CD8-positive, alpha-beta memory T cell (primary cell): ENCODE measurements at regions not wholly inside any gene's neighbourhood (a gene's known extent, or its start where the extent isn't known, plus 50 kb on each side); places are given as distances from the start of the nearest gene placed in this dataset.
"Not testable (repeated sequence)": the region's sequence is repeated elsewhere in the genome, so short reads cannot be mapped to it uniquely, and the experiment has no call there.

Source experiments
- CTCF ChIA-PET: fragments of 350-600 bp; sonication (Branson Sonifier 250); formaldehyde crosslinking; loops from one replicate; lab custom pipeline; 2021; ENCODE audit warnings: antibody characterized with exemption; lab: Charles Lee
- POLR2A ChIA-PET: fragments of 350-600 bp; sonication (Branson Sonifier 250); formaldehyde crosslinking; loops from one replicate; lab custom pipeline; 2021; ENCODE audit warnings: antibody characterized with exemption; lab: Charles Lee
- DNase-seq, 5 donors: peaks; one replicate each; pipeline versions ENCODE4 v3.0.0 to v3.0.0-alpha.2; 2020 to 2022; ENCODE audit warnings: mixed read lengths in 1 of 5
- H3K27ac ChIP-seq: one replicate; pipeline ENCODE4 v1.7.0; 2013; ENCODE audit warnings: low read depth, mild to moderate bottlenecking, low read length, moderate library complexity
- H3K27me3 ChIP-seq: 2 replicates; pipeline ENCODE4 v1.7.0; 2013; ENCODE audit warnings: low read length, mild to moderate bottlenecking; ENCODE audit not compliant: insufficient read depth, poor library complexity, severe bottlenecking
- H3K36me3 ChIP-seq: 2 replicates; pipeline ENCODE4 v1.7.0; 2013; ENCODE audit warnings: mild to moderate bottlenecking, low read length, moderate library complexity; ENCODE audit not compliant: insufficient read depth
- H3K4me1 ChIP-seq: 2 replicates; pipeline ENCODE4 v1.7.0; 2013; ENCODE audit warnings: mild to moderate bottlenecking, low read length, moderate library complexity; ENCODE audit not compliant: insufficient read depth
- H3K4me3 ChIP-seq: 2 replicates; pipeline ENCODE4 v1.7.0; 2013; ENCODE audit warnings: mild to moderate bottlenecking, low read length
- H3K9me3 ChIP-seq: 2 replicates; pipeline ENCODE4 v1.7.0; 2013; ENCODE audit warnings: mild to moderate bottlenecking, low read length
- H3K27ac Mint-ChIP-seq, 8 donors: one replicate each; pipeline ENCODE4 v1.8.0; 2020 to 2021; ENCODE audit warnings: mixed read lengths in 8 of 8, mild to moderate bottlenecking in 6 of 8, inconsistent platforms in 3 of 8, moderate library complexity in 3 of 8
- H3K27me3 Mint-ChIP-seq, 2 donors: one replicate each; pipeline ENCODE4 v1.8.0; 2020 to 2021; ENCODE audit warnings: mixed read lengths in 2 of 2, mild to moderate bottlenecking in 1 of 2, moderate library complexity in 1 of 2
- H3K36me3 Mint-ChIP-seq, 3 donors: one replicate each; pipeline ENCODE4 v1.8.0; 2020 to 2021; ENCODE audit warnings: mixed read lengths in 3 of 3, inconsistent platforms in 1 of 3, mild to moderate bottlenecking in 1 of 3
- H3K4me1 Mint-ChIP-seq, 3 donors: one replicate each; pipeline ENCODE4 v1.8.0; 2020 to 2021; ENCODE audit warnings: mixed read lengths in 3 of 3, inconsistent platforms in 1 of 3, mild to moderate bottlenecking in 1 of 3
- H3K4me3 Mint-ChIP-seq, 7 donors: one replicate each; pipeline ENCODE4 v1.8.0; 2020 to 2021; ENCODE audit warnings: mixed read lengths in 7 of 7, mild to moderate bottlenecking in 6 of 7, moderate library complexity in 4 of 7, inconsistent platforms in 2 of 7
- H3K9me3 Mint-ChIP-seq, 5 donors: one replicate each; pipeline ENCODE4 v1.8.0; 2020 to 2022; ENCODE audit warnings: mixed read lengths in 5 of 5, mild to moderate bottlenecking in 3 of 5, moderate library complexity in 2 of 5, inconsistent platforms in 1 of 5

GRCh38 chr10:121385136-121385535 lies 213.1 kb downstream of the FGFR2 start:
- Histone ChIP-seq H3K36me3 (no peaks in the 10 kb centered on the region), H3K27me3 (no peaks in the 10 kb centered on the region), H3K4me1 (no peaks in the 10 kb centered on the region), H3K9me3 (no peaks in the 10 kb centered on the region), H3K4me3 (no peak overlapping the region), H3K27ac (no peak overlapping the region)
- POLR2A ChIA-PET: no interaction called here
- no peaks in the 10 kb centered on the region for H3K36me3 Mint-ChIP-seq
- no peak for DNase-seq
- no peak overlapping the region for H3K4me3 Mint-ChIP-seq
- H3K4me1 Mint-ChIP-seq: no peaks in the 10 kb centered on the region
- peaks cover 0 to 2% of the 10 kb centered on the region in 2 donors for H3K27me3 Mint-ChIP-seq
- H3K9me3 Mint-ChIP-seq: peaks cover 0 to 7% (median 0%) of the 10 kb centered on the region in 5 donors
- H3K27ac Mint-ChIP-seq: no peak overlapping the region
- CTCF ChIA-PET: no interaction called here

GRCh38 chr10:121392657-121393056 lies 205.6 kb downstream of the FGFR2 start:
- H3K4me1 Mint-ChIP-seq: no peaks in the 10 kb centered on the region
- H3K4me3 Mint-ChIP-seq: no peak overlapping the region
- Histone ChIP-seq H3K36me3 (no peaks in the 10 kb centered on the region), H3K27me3 (no peaks in the 10 kb centered on the region), H3K27ac (no peak overlapping the region), H3K4me1 (no peaks in the 10 kb centered on the region), H3K9me3 (no peaks in the 10 kb centered on the region), H3K4me3 (no peak overlapping the region)
- ChIA-PET POLR2A (no interaction called here), CTCF (no interaction called here)
- no peaks in the 10 kb centered on the region for H3K36me3 Mint-ChIP-seq
- peaks cover 0 to 5% (median 0%) of the 10 kb centered on the region in 5 donors for H3K9me3 Mint-ChIP-seq
- H3K27ac Mint-ChIP-seq: no peak overlapping the region
- no peak for DNase-seq
- no peaks in the 10 kb centered on the region for H3K27me3 Mint-ChIP-seq

GRCh38 chr10:121393522-121393921 lies 204.7 kb downstream of the FGFR2 start:
- no peaks in the 10 kb centered on the region for H3K36me3 ChIP-seq
- no peaks in the 10 kb centered on the region for H3K4me1 Mint-ChIP-seq
- H3K9me3 Mint-ChIP-seq: peaks cover 0 to 5% (median 0%) of the 10 kb centered on the region in 5 donors
- no peaks in the 10 kb centered on the region for H3K4me1 ChIP-seq
- H3K9me3 ChIP-seq: no peaks in the 10 kb centered on the region
- no peaks in the 10 kb centered on the region for H3K27me3 Mint-ChIP-seq
- H3K4me3 ChIP-seq: no peak overlapping the region
- no peak for DNase-seq
- ChIA-PET CTCF (no interaction called here), POLR2A (no interaction called here)
- H3K4me3 Mint-ChIP-seq: no peak overlapping the region
- no peaks in the 10 kb centered on the region for H3K27me3 ChIP-seq
- H3K27ac ChIP-seq: no peak overlapping the region
- no peak overlapping the region for H3K27ac Mint-ChIP-seq
- no peaks in the 10 kb centered on the region for H3K36me3 Mint-ChIP-seq

- H3K27me3 Mint-ChIP-seq, H3K27me3 ChIP-seq, CTCF ChIA-PET, H3K4me3 Mint-ChIP-seq, H3K4me1 ChIP-seq, POLR2A ChIA-PET, H3K27ac ChIP-seq, H3K36me3 ChIP-seq, H3K4me3 ChIP-seq, H3K27ac Mint-ChIP-seq, H3K36me3 Mint-ChIP-seq, H3K4me1 Mint-ChIP-seq, H3K9me3 ChIP-seq, H3K9me3 Mint-ChIP-seq, DNase-seq: not testable (repeated sequence)
Observed at GRCh38 chr10:121400507-121400906, 197.7 kb downstream of the FGFR2 start.

GRCh38 chr10:121403527-121403926 lies 194.7 kb downstream of the FGFR2 start:
- Mint-ChIP-seq H3K27ac (no peak overlapping the region), H3K4me1 (no peaks in the 10 kb centered on the region), H3K4me3 (no peak overlapping the region), H3K36me3 (no peaks in the 10 kb centered on the region), H3K9me3 (no peaks in the 10 kb centered on the region), H3K27me3 (no peaks in the 10 kb centered on the region)
- Histone ChIP-seq H3K4me3 (no peak overlapping the region), H3K36me3 (no peaks in the 10 kb centered on the region), H3K9me3 (no peaks in the 10 kb centered on the region), H3K4me1 (no peaks in the 10 kb centered on the region), H3K27me3 (no peaks in the 10 kb centered on the region), H3K27ac (no peak overlapping the region)
- ChIA-PET CTCF (no interaction called here), POLR2A (no interaction called here)
- DNase-seq: no peak

- Histone ChIP-seq H3K4me3 (no peak overlapping the region), H3K27me3 (no peaks in the 10 kb centered on the region), H3K36me3 (no peaks in the 10 kb centered on the region), H3K4me1 (no peaks in the 10 kb centered on the region), H3K27ac (no peak overlapping the region), H3K9me3 (no peaks in the 10 kb centered on the region)
- Mint-ChIP-seq H3K36me3 (no peaks in the 10 kb centered on the region), H3K27ac (no peak overlapping the region), H3K4me1 (no peaks in the 10 kb centered on the region), H3K9me3 (peaks cover 0 to under 1% (median 0%) of the 10 kb centered on the region in 5 donors), H3K27me3 (no peaks in the 10 kb centered on the region), H3K4me3 (no peak overlapping the region)
- DNase-seq: no peak
- ChIA-PET POLR2A (no interaction called here), CTCF (no interaction called here)
Observed at GRCh38 chr10:121404611-121405010, 193.6 kb downstream of the FGFR2 start.

GRCh38 chr10:121405096-121405495 lies 193.1 kb downstream of the FGFR2 start:
- ChIA-PET CTCF (no interaction called here), POLR2A (no interaction called here)
- no peaks in the 10 kb centered on the region for H3K9me3 ChIP-seq
- H3K4me1 ChIP-seq: no peaks in the 10 kb centered on the region
- no peak overlapping the region for H3K4me3 ChIP-seq
- H3K4me3 Mint-ChIP-seq: no peak overlapping the region
- H3K27ac ChIP-seq: no peak overlapping the region
- H3K27me3 ChIP-seq: no peaks in the 10 kb centered on the region
- H3K27me3 Mint-ChIP-seq: no peaks in the 10 kb centered on the region
- no peaks in the 10 kb centered on the region for H3K4me1 Mint-ChIP-seq
- DNase-seq: no peak
- no peaks in the 10 kb centered on the region for H3K36me3 Mint-ChIP-seq
- no peak overlapping the region for H3K27ac Mint-ChIP-seq
- peaks cover 0 to 3% (median 0%) of the 10 kb centered on the region in 5 donors for H3K9me3 Mint-ChIP-seq
- H3K36me3 ChIP-seq: no peaks in the 10 kb centered on the region

GRCh38 chr10:121405549-121405948 lies 192.7 kb downstream of the FGFR2 start:
- no peaks in the 10 kb centered on the region for H3K4me1 Mint-ChIP-seq

GRCh38 chr10:121405953-121406352 lies 192.3 kb downstream of the FGFR2 start:
- no peak for DNase-seq
- Mint-ChIP-seq H3K4me1 (no peaks in the 10 kb centered on the region), H3K9me3 (peaks cover 0 to 3% (median 0%) of the 10 kb centered on the region in 5 donors), H3K27ac (no peak overlapping the region), H3K4me3 (no peak overlapping the region), H3K36me3 (no peaks in the 10 kb centered on the region), H3K27me3 (no peaks in the 10 kb centered on the region)
- ChIA-PET CTCF (no interaction called here), POLR2A (no interaction called here)
- Histone ChIP-seq H3K27ac (no peak overlapping the region), H3K4me3 (no peak overlapping the region), H3K36me3 (no peaks in the 10 kb centered on the region), H3K9me3 (no peaks in the 10 kb centered on the region), H3K4me1 (no peaks in the 10 kb centered on the region), H3K27me3 (no peaks in the 10 kb centered on the region)

More at GRCh38 chr10:121405549-121405948, 192.7 kb downstream of the FGFR2 start:
- Histone ChIP-seq H3K27ac (no peak overlapping the region), H3K36me3 (no peaks in the 10 kb centered on the region), H3K4me1 (no peaks in the 10 kb centered on the region), H3K4me3 (no peak overlapping the region), H3K9me3 (no peaks in the 10 kb centered on the region), H3K27me3 (no peaks in the 10 kb centered on the region)
- Mint-ChIP-seq H3K27ac (no peak overlapping the region), H3K36me3 (no peaks in the 10 kb centered on the region), H3K9me3 (peaks cover 0 to 3% (median 0%) of the 10 kb centered on the region in 5 donors), H3K4me3 (no peak overlapping the region), H3K27me3 (no peaks in the 10 kb centered on the region)
- POLR2A ChIA-PET: no interaction called here
- CTCF ChIA-PET: no interaction called here
- DNase-seq: no peak
